ENCODE measurements at regions not wholly inside any gene's neighbourhood (a gene's known extent, or its start where the extent isn't known, plus 50 kb on each side); places are given as distances from the start of the nearest gene placed in this dataset.

DNA sequence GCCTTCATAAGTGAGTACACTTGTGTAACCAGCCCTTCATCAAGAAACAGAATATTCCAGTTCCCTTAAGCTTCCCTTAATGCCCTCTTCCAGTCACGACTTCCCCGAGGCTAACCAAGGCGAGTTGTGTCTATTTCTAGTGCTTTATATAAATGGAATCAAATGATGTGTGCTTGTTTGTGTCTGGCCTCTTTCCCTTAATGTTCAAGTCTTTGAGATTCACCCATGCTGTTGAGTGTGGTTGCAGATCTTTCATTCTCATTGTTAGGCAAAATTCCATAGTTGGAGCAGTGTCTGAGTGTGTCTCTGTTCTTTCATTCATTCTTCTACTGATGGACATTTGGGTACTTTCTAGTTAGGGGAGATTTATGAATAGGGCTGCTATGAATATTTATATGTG is 135.0 kb downstream of the CEBPB start:
- no peaks in the 10 kb centered on the region for H3K9me3 ChIP-seq
- no peak overlapping the region for H3K4me3 ChIP-seq
- no peak overlapping the region for H3K27ac ChIP-seq
- WGBS, 2 donors (ENCODE audit: low coverage in 1 of 2), result 69 to 81% methylated on average over 3 of the region's 3 CpGs
- in situ Hi-C loops (cut with MboI; ENCODE audit: low pct_ligation_motif_present in 1 of 4, low pct_unique_long_range_greater_than_20kb in 1 of 4, low sequenced_read_pairs in 3 of 4) (loop anchor here in 1 of 4 donors (25.0 kb wide), 1 partner anchor 113 kb away; no protein-coding TSS in a partner anchor), intact Hi-C loops (cut with DNase I; ENCODE audit: low total_unique reads) (no loop called here)
- TF ChIP-seq POLR2AphosphoS5 (IDR thresholded peaks at IDR 0.05) (no peak), POLR2A (IDR thresholded peaks at IDR 0.05) (no peak), EP300 (IDR thresholded peaks at IDR 0.05; ENCODE audit: low read depth) (no peak)
- TF ChIP-seq, protein P1, sequence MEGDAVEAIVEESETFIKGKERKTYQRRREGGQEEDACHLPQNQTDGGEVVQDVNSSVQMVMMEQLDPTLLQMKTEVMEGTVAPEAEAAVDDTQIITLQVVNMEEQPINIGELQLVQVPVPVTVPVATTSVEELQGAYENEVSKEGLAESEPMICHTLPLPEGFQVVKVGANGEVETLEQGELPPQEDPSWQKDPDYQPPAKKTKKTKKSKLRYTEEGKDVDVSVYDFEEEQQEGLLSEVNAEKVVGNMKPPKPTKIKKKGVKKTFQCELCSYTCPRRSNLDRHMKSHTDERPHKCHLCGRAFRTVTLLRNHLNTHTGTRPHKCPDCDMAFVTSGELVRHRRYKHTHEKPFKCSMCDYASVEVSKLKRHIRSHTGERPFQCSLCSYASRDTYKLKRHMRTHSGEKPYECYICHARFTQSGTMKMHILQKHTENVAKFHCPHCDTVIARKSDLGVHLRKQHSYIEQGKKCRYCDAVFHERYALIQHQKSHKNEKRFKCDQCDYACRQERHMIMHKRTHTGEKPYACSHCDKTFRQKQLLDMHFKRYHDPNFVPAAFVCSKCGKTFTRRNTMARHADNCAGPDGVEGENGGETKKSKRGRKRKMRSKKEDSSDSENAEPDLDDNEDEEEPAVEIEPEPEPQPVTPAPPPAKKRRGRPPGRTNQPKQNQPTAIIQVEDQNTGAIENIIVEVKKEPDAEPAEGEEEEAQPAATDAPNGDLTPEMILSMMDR (IDR thresholded peaks at IDR 0.05), result no peak
- no peaks in the 10 kb centered on the region for H3K27me3 ChIP-seq
- DNase-seq, result no peak
- H3K36me3 ChIP-seq, result no peaks in the 10 kb centered on the region
- peaks cover 4 to 15% (median 11%) of the 10 kb centered on the region in 4 donors for H3K4me1 ChIP-seq

DNA sequence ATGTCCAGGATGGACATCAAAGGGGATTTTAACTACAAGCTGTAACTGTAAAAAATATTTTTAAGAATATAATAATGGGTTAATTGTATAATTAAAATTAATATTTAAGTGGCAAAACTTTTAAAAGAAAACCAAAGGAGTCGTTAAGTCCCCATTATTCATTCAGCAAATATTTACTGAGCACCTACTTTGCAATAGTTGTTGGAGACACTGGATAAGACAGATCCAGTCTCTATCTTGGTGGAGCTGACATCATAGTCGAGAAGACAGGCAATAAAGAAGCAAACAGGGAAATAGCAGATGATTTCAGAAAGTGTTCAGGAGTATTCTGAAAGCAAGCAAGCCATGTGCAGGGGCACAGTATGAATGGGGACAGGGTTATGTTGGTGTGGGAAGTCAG is 137.0 kb downstream of the CEBPB start:
- H3K4me3 ChIP-seq, result no peak overlapping the region
- 50 to 57% methylated on average over 2 of the region's 2 CpGs for whole genome bisulfite sequencing, 2 donors (ENCODE audit: low coverage in 1 of 2)

DNA sequence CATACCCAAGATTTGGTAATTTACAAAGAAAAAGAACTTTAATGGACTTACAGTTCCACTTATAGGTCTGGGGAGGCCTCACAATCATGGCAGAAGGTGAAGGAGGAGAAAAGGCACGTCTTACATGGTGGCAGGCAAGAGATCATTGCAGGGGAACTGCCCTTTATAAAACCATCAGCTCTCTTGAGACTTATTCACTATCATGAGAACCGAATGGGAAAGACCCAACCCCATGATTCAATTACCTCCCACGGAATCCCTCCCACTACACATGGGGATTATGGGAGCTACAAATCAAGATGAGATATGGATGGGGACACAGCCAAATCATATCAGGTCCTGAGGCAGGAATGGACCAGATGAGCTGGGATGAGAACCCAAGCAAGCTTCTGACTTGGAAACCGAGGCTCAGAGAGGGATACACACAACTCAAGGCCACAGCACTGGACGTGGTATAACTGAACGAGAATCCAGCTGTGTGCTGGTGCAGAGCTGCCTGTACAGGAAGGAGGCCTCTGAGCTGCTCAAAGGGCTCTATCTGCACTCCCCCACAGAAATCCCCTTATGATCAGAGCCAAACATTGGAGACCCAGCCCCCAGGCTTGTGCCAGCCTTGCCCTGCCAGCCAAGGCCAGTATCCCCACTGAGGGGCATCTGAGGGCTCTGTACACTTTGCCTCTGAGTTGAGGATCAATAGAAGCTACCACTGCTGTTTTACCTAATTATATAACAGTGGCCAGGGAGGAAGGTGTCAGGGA is 137.8 kb downstream of the CEBPB start:
- intact Hi-C loops (cut with DNase I; ENCODE audit: low total_unique reads) (no loop called here), in situ Hi-C loops (cut with MboI; ENCODE audit: low pct_ligation_motif_present in 1 of 4, low pct_unique_long_range_greater_than_20kb in 1 of 4, low sequenced_read_pairs in 3 of 4) (loop anchor here in 1 of 4 donors (25.0 kb wide), 1 partner anchor 116 kb away; no protein-coding TSS in a partner anchor)
- Histone ChIP-seq H3K36me3 (no peaks in the 10 kb centered on the region), H3K27me3 (no peaks in the 10 kb centered on the region), H3K9me3 (no peaks in the 10 kb centered on the region), H3K4me1 (peaks cover 0 to 7% (median 3%) of the 10 kb centered on the region in 4 donors), H3K4me3 (no peak overlapping the region), H3K27ac (no peak overlapping the region)
- no peak for DNase-seq
- TF ChIP-seq, protein P1 (IDR thresholded peaks at IDR 0.05), result no peak
- no peak for TF ChIP-seq POLR2AphosphoS5 (IDR thresholded peaks at IDR 0.05)
- TF ChIP-seq EP300 (IDR thresholded peaks at IDR 0.05; ENCODE audit: low read depth), result no peak
- TF ChIP-seq POLR2A (IDR thresholded peaks at IDR 0.05), result no peak
- WGBS, 2 donors (ENCODE audit: low coverage in 1 of 2), result 69 to 92% methylated on average over 3 to 6 of the region's 6 CpGs

More for the DNA sequence above, 137.0 kb downstream of the CEBPB start:
- in situ Hi-C loops (cut with MboI; ENCODE audit: low pct_ligation_motif_present in 1 of 4, low pct_unique_long_range_greater_than_20kb in 1 of 4, low sequenced_read_pairs in 3 of 4) (loop anchor here in 1 of 4 donors (25.0 kb wide), 1 partner anchor 115 kb away; no protein-coding TSS in a partner anchor), intact Hi-C loops (cut with DNase I; ENCODE audit: low total_unique reads) (no loop called here)
- Histone ChIP-seq H3K36me3 (no peaks in the 10 kb centered on the region), H3K9me3 (no peaks in the 10 kb centered on the region), H3K4me1 (peaks cover 0 to 5% (median 2%) of the 10 kb centered on the region in 4 donors), H3K27me3 (no peaks in the 10 kb centered on the region), H3K27ac (no peak overlapping the region)
- DNase-seq, result no peak
- TF ChIP-seq POLR2AphosphoS5 (IDR thresholded peaks at IDR 0.05), result no peak
- TF ChIP-seq, protein P1 (IDR thresholded peaks at IDR 0.05), result no peak
- TF ChIP-seq POLR2A (IDR thresholded peaks at IDR 0.05), result no peak
- TF ChIP-seq EP300 (IDR thresholded peaks at IDR 0.05; ENCODE audit: low read depth), result no peak

DNA sequence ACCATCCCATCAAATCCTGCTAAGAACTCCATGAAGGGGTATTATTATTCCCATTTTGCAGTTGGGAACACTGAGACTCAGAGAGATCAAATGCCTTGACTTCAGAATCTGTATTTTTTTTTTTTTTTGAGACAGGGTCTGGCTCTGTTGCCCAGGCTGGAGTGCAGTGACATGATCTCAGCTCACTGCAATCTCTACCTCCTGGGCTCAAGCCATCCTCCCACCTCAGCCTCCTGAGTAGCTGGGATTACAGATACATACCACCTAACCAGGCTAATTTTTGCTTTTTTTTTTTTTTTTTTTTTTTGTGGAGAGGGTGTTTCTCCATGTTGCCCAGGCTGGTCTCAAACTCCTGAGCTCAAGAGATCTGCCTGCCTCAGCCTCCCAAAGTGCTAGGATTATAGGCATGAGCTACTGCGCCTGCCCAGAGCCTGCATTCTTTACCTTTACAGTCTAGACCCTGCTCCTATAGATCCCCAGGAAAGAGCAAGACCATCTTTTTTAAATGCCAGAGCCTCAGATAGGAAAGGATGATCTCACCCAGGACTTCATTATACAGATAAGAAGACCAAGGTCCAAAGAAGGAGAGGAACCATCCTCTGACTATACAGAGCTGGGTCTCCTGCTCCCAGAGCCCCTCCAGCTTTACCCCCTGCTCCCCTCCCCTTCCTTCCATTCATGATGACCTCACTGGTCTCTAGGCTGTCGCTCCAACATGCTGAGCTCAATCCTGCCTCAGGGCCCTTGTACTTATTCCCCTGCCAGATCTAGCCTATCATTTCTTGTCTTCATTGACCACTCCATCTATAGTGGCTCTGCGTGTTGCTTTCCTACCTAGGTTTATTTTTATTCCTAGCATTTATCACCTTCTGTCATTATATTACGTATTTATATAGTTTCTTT is 138.6 kb downstream of the CEBPB start:
- H3K4me3 ChIP-seq, result no peak overlapping the region
- no peak overlapping the region for H3K27ac ChIP-seq
- no peak for TF ChIP-seq POLR2A (IDR thresholded peaks at IDR 0.05)
- TF ChIP-seq, protein P1 (IDR thresholded peaks at IDR 0.05), result no peak
- TF ChIP-seq EP300 (IDR thresholded peaks at IDR 0.05; ENCODE audit: low read depth), result no peak
- no peak for TF ChIP-seq POLR2AphosphoS5 (IDR thresholded peaks at IDR 0.05)
- intact Hi-C loops (cut with DNase I; ENCODE audit: low total_unique reads), result no loop called here
- in situ Hi-C loops (cut with MboI; ENCODE audit: low pct_ligation_motif_present in 1 of 4, low pct_unique_long_range_greater_than_20kb in 1 of 4, low sequenced_read_pairs in 3 of 4), result loop anchor here in 1 of 4 donors (25.0 kb wide), 1 partner anchor 117 kb away; no protein-coding TSS in a partner anchor
- peaks cover 0 to 11% (median 5%) of the 10 kb centered on the region in 4 donors for H3K4me1 ChIP-seq
- H3K9me3 ChIP-seq, result no peaks in the 10 kb centered on the region
- WGBS, 2 donors (ENCODE audit: low coverage in 1 of 2), result 73 to 100% methylated on average over 2 to 3 of the region's 4 CpGs
- DNase-seq, result no peak
- H3K36me3 ChIP-seq, result no peaks in the 10 kb centered on the region
- H3K27me3 ChIP-seq, result no peaks in the 10 kb centered on the region
